HG03354 (cell line): ENCODE measurements at regions not wholly inside any gene's neighbourhood (a gene's known extent, or its start where the extent isn't known, plus 50 kb on each side); places are given as distances from the start of the nearest gene placed in this dataset.

Source experiments
- ATAC-seq: cut with Tn5 transposase; IDR thresholded peaks from one replicate; pipeline ENCODE4 v1.9.1; 2021; ENCODE audit warnings: mild to moderate bottlenecking; ENCODE audit not compliant: unreplicated experiment, poor library complexity, severe bottlenecking

DNA sequence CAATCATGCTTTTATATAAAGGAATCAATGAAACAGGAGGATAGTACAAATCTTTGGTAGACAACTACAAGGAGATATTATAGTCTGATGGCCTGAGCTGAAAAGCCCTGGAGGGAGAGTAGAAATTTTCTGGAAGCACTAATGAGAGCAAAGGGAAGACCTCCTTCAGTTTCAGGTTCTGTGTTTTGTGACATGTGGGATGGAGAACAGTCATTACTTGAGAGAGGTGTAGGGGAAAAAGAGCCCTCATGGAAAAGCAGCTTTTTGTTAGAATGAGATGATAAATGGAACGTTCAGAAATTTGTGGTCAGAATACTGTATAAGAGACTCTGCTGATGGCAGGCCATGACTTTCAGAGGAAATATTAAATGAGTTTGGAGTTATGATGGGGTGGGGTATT, 360.6 kb upstream of the MEF2C start:
- no peak for ATAC-seq

GRCh38 chr5:89241186-89241585, 358.2 kb upstream of the MEF2C start:
- ATAC-seq: no peak

GRCh38 chr5:89236900-89237299, 353.9 kb upstream of the MEF2C start:
- ATAC-seq: no peak

- no peak for ATAC-seq
Measured at GRCh38 chr5:89233462-89233861, 350.5 kb upstream of the MEF2C start.

DNA sequence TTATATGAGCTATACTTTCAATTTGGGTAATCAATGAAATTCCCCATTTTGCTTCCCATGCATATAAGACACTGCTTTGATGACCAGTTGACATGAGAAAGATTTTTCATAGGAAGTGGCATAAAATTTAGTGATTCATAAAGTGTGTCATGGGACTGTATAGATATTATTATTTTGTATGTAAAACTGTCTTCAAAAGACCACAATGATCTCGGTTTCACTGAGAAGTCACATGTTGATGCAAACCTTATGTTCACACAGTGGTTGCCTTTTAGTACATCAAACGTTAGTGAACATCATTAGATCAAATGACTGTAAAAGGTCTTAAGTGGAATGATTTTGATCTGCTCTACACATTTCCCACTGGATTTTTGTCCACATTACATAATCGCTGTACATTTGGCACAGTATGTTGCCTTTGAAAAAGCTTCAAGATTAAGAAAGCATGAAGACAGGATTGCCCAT, 349.2 kb upstream of the MEF2C start:
- ATAC-seq: peak; percentile 98

- ATAC-seq: no peak
Measured at GRCh38 chr5:89230178-89230577, 347.2 kb upstream of the MEF2C start.

DNA sequence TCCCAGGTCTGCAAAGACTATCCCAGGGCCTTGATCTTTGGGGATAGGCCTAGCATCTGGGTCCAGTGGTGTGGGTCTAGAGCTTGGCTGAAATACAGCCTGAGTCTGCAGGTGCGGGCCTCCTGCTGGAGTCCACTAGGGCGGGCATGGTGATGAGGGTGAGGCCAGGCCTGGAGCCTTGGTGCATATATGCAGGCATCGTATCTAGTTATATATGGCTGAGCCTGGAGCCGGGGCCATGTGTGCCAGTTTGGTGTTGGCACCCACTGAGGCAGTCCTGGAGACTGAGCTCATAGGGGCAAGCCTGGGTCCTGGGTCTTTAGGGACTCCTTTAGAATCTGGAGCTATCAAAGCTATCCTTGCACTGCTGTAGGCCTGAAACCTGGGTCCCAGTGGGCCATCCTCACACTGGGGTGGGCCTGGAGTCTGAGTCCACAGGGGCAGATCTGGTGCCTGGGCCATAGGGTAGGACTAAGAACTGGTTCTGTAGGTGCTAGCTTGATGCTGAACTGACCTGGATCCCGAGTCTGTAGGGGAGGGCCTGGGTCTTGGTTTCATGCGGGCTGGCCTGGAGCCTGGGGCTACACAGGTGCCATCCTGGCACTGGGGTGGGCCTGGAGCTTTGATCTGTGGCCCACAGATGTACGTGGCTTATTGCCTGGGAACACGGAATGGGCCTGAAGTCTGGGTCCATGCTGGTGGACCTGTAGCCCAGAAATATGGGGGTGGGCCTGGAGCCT, 346.5 kb upstream of the MEF2C start:
- no peak for ATAC-seq

- no peak for ATAC-seq
Measured at GRCh38 chr5:89228355-89228754, 345.4 kb upstream of the MEF2C start.

GRCh38 chr5:89218364-89218763, 335.4 kb upstream of the MEF2C start:
- no peak for ATAC-seq

DNA sequence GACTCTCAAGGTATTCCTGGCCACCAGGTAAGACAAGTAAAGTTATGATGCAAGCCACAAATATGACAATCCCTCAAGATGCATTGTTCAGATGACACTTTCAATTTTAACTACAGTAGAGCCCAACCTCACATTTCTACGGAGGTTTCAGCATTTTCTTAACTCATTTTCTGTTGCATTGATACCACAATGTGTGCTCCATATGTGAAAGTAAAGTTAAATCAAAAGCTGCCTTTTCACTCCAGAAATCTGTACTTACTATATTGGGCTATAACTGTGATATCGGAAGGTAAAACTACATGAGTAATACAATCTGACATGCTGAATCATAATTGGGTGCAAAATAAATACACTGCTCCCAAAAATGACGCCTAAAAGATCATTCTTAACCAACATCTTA, 333.6 kb upstream of the MEF2C start:
- no peak for ATAC-seq

DNA sequence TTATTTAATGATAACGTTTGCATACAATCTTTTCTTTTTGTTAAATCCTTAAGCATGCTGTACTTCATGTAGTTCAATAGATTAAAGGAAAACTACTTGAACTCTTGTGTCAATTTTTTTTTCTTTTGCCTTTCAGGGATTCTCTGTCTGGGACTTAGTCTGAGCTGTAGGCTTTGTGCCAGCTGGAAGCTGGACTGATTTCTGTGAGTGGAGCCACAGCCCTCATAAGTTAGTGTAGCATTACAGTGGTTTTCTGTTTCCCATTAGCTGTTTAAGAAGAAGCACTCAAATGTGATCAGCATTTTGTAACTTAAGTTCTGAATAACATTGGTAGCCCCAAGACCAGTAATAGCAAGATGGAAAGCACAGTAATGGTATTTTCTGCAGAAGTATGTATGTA, 330.6 kb upstream of the MEF2C start:
- ATAC-seq: no peak

- no peak for ATAC-seq
Measured at GRCh38 chr5:89211836-89212235, 328.9 kb upstream of the MEF2C start.

- ATAC-seq: no peak
Measured at GRCh38 chr5:89208811-89209210, 325.8 kb upstream of the MEF2C start.

- no peak for ATAC-seq
Measured at GRCh38 chr5:89208392-89208791, 325.4 kb upstream of the MEF2C start.

DNA sequence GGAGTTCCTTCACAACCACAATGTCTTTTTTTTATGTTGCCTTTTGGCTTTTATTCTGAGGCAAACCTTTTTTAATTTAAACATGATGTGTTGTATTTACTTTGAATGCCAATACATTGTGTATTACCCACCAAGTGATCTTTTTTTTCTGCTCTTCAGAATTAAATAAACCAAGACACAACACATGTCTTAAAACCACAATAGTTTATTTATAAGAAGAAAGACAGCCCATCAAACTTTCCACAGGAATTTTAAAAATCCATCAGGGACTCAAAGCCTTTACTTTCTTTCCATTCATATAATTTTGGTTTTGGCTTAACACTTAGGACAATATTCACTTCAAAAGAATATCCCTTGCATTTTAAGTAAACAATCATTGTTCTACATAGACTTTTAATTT, 321.8 kb upstream of the MEF2C start:
- ATAC-seq: no peak

GRCh38 chr5:89203611-89204010, 320.6 kb upstream of the MEF2C start:
- ATAC-seq: no peak

DNA sequence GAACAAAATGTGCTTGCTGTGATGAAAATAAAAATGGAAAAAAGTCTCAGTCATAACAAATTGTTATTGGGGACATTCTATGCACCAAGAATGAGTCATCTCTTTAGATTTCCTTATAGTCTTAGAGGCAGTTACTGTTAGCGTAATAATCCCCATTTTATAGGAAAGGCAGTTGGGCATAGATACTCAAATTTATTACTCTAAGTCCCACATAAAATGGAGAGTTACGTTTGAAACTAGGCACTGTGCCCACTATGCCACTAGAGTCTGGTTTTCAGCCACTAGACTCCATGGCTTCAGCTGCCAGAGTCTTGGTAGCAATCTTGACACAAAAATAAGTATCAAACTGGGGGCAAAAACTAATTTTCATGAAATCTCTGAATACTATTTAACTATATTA, 317.9 kb upstream of the MEF2C start:
- no peak for ATAC-seq

- ATAC-seq: no peak
Measured at GRCh38 chr5:89199306-89199705, 316.3 kb upstream of the MEF2C start.

DNA sequence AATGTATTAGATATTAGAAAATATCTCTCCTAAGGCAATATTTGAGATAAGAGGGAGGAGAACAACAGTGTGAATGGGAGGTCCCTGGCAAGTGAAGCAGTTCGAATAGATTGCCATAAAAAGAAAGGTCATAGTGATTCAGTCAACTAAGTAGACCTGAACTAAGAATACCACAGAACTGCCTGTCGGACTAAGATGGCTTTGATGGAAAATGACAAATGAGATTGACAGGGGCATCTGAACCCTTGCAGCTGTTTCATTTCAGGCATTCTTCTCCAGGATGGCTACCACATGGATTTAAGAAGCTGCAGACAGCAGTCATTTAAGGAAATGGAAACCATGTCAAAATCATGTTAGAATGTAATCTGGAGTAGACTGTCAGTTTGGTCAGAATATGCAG, 308.4 kb upstream of the MEF2C start:
- ATAC-seq: no peak

GRCh38 chr5:89190515-89191265, 307.7 kb upstream of the MEF2C start:
- no peak for ATAC-seq

GRCh38 chr5:89187883-89188465, 305.0 kb upstream of the MEF2C start:
- peak; percentile 78 for ATAC-seq
